Mesendoderm (in vitro differentiated cells): ENCODE measurements at regions not wholly inside any gene's neighbourhood (a gene's known extent, or its start where the extent isn't known, plus 50 kb on each side); places are given as distances from the start of the nearest gene placed in this dataset.

ENCODE experiments used
- DNase-seq: peaks from one replicate; pipeline ENCODE4 v3.0.0; 2013
- H2AK5ac ChIP-seq: 2 replicates; pipeline ENCODE4 v1.6.1; 2013; ENCODE audit warnings: low read length, inconsistent platforms
- H2BK120ac ChIP-seq: 2 replicates; pipeline ENCODE4 v1.6.1; 2013; ENCODE audit warnings: low read depth, mild to moderate bottlenecking, low read length, moderate library complexity, mixed read lengths
- H2BK15ac ChIP-seq: replicated peaks from 2 replicates; pipeline ENCODE4 v1.6.1; 2013; ENCODE audit warnings: low read depth, mild to moderate bottlenecking, moderate library complexity
- H2BK5ac ChIP-seq: 2 replicates; pipeline ENCODE4 v1.6.1; 2013; ENCODE audit warnings: low read length, inconsistent platforms
- H3K18ac ChIP-seq: 2 replicates; pipeline ENCODE4 v1.6.1; 2013; ENCODE audit warnings: mild to moderate bottlenecking, low read length, mixed read lengths
- H3K23ac ChIP-seq: one replicate; pipeline ENCODE4 v1.6.1; 2013; ENCODE audit warnings: low read length
- H3K27ac ChIP-seq: 2 replicates; pipeline ENCODE4 v1.5.1; 2013; ENCODE audit warnings: low read depth, mild to moderate bottlenecking, inconsistent platforms, low read length, moderate library complexity
- H3K27me3 ChIP-seq: 2 replicates; pipeline ENCODE4 v1.6.1; 2013; ENCODE audit warnings: low read length, control low read depth, mild to moderate bottlenecking, inconsistent platforms; ENCODE audit not compliant: insufficient read depth, poor library complexity
- H3K36me3 ChIP-seq: 2 replicates; pipeline ENCODE4 v1.6.1; 2013; ENCODE audit warnings: low read length, inconsistent platforms; ENCODE audit not compliant: control insufficient read depth, insufficient read depth
- H3K4ac ChIP-seq: one replicate; pipeline ENCODE4 v1.6.1; 2013; ENCODE audit warnings: low read depth, mild to moderate bottlenecking, low read length, moderate library complexity
- H3K4me1 ChIP-seq: 2 replicates; pipeline ENCODE4 v1.6.1; 2013; ENCODE audit warnings: low read depth, low read length, inconsistent platforms; ENCODE audit not compliant: control insufficient read depth
- H3K4me2 ChIP-seq: 2 replicates; pipeline ENCODE4 v1.6.1; 2013; ENCODE audit warnings: low read length
- H3K4me3 ChIP-seq: 2 replicates; pipeline ENCODE4 v1.5.1; 2013; ENCODE audit warnings: mild to moderate bottlenecking, low read length
- H3K56ac ChIP-seq: one replicate; pipeline ENCODE4 v1.6.1; 2013; ENCODE audit warnings: low read length
- H3K79me1 ChIP-seq: 2 replicates; pipeline ENCODE4 v1.6.1; 2013; ENCODE audit warnings: low read length, inconsistent platforms
- H3K79me2 ChIP-seq: 2 replicates; pipeline ENCODE4 v1.6.1; 2013; ENCODE audit warnings: mild to moderate bottlenecking, low read length; ENCODE audit not compliant: control insufficient read depth, insufficient read depth
- H3K9ac ChIP-seq: 2 replicates; pipeline ENCODE4 v1.6.1; 2013; ENCODE audit warnings: low read length, inconsistent platforms
- H4K5ac ChIP-seq: one replicate; pipeline ENCODE4 v1.6.1; 2013; ENCODE audit warnings: low read length
- H4K8ac ChIP-seq: one replicate; pipeline ENCODE4 v1.6.1; 2013; ENCODE audit warnings: low read depth, mild to moderate bottlenecking, control low read depth, low read length, moderate library complexity
- WGBS: extraction: QIAGEN DNeasy Blood & Tissue Kit; methylation state at CpG from one replicate; pipeline ENCODE4 v1.1.7; 2013; ENCODE audit warnings: low lambda C conversion rate, missing lambda C conversion rate; ENCODE audit not compliant: insufficient coverage; ENCODE audit errors: extremely low coverage; 5-methylcytosine and 5-hydroxymethylcytosine counted together

DNA sequence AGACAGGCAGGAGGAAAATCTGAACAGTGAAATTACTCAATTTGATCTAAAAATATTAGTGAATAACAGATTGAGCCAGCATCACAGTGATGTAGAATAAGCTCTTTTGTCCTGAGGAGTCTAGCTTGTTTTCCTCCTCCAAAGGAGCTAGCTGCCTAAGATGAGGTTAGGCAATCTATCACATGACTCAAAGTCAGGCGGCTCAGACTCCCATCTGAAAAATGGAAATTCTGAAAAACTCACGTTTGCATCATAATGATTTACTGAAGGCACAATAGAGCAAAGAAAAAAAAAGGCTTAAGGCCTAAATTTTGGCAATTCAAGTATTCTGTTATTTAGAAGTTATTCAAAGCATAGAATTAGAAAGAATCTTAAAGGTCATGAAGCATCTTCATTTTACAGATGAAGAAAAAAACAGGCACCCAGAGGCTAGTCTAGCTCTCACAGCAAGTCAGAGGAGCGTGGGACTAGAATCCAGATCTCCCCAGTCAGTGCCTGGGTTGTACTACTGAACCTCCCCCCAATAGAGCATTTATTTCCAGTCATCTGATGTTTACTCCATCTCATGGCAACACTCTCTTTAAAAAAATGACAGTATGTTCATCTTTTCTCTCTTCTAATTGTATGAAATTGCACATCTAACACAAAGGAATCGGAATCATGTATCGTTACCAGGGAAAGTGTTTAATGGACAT is 62.5 kb upstream of the ATF3 start:
- Histone ChIP-seq H2BK15ac (no peak overlapping the region), H4K5ac (no peak overlapping the region), H3K56ac (no peak overlapping the region), H3K4ac (no peak overlapping the region), H3K27ac (no peak overlapping the region), H4K8ac (no peak overlapping the region), H3K4me1 (no peaks in the 10 kb centered on the region), H2BK5ac (no peak overlapping the region), H3K79me2 (no peaks in the 10 kb centered on the region), H3K36me3 (no peaks in the 10 kb centered on the region), H3K4me2 (no peak overlapping the region), H3K27me3 (no peaks in the 10 kb centered on the region), H3K4me3 (no peak overlapping the region), H2AK5ac (no peak overlapping the region), H3K9ac (no peak overlapping the region), H2BK120ac (no peak overlapping the region), H3K18ac (no peak overlapping the region), H3K79me1 (no peaks in the 10 kb centered on the region), H3K23ac (no peak overlapping the region)
- no CpG with 5 or more reads among the region's 5 CpGs for WGBS
- no peak for DNase-seq

GRCh38 chr1:212549503-212550017 is 59.0 kb upstream of the ATF3 start:
- H3K36me3 ChIP-seq: no peaks in the 10 kb centered on the region
- no peak overlapping the region for H4K5ac ChIP-seq
- H3K4ac ChIP-seq: no peak overlapping the region
- DNase-seq: no peak
- no peaks in the 10 kb centered on the region for H3K79me1 ChIP-seq
- WGBS: no CpG with 5 or more reads among the region's 4 CpGs
- no peak overlapping the region for H3K18ac ChIP-seq
- no peak overlapping the region for H2BK15ac ChIP-seq
- H4K8ac ChIP-seq: no peak overlapping the region
- no peak overlapping the region for H3K9ac ChIP-seq
- H3K23ac ChIP-seq: no peak overlapping the region
- H2BK5ac ChIP-seq: no peak overlapping the region
- H3K4me1 ChIP-seq: no peaks in the 10 kb centered on the region
- no peak overlapping the region for H3K4me3 ChIP-seq
- no peak overlapping the region for H2BK120ac ChIP-seq
- H3K79me2 ChIP-seq: no peaks in the 10 kb centered on the region
- H3K27me3 ChIP-seq: no peaks in the 10 kb centered on the region
- no peak overlapping the region for H3K56ac ChIP-seq
- no peak overlapping the region for H3K27ac ChIP-seq
- no peak overlapping the region for H3K4me2 ChIP-seq
- no peak overlapping the region for H2AK5ac ChIP-seq

DNA sequence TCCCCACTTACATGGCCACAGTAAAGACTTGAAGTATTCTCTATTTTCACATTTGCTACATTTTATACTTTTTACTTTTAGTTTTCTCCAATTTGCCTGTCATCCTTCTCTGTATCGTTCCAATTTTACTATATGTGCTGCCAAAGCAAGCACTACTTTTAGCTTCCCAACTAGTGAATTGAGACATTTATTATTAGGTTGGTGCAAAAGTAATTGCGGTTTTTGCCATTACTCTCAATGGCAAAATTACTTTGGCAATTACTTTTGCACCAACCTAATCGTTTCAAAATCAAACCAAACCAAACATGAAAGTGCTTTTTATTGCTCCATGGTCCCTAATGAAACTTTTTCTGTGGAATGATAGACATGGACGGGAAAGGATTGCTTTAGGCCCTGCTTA is 56.6 kb upstream of the ATF3 start:
- no CpG with 5 or more reads among the region's 4 CpGs for WGBS
- no peak overlapping the region for H4K8ac ChIP-seq
- H3K27me3 ChIP-seq: no peaks in the 10 kb centered on the region
- H2BK120ac ChIP-seq: no peak overlapping the region
- no peaks in the 10 kb centered on the region for H3K79me2 ChIP-seq
- H3K23ac ChIP-seq: no peak overlapping the region
- no peak overlapping the region for H3K56ac ChIP-seq
- H3K18ac ChIP-seq: no peak overlapping the region
- H3K27ac ChIP-seq: no peak overlapping the region
- no peaks in the 10 kb centered on the region for H3K36me3 ChIP-seq
- no peak overlapping the region for H3K4ac ChIP-seq
- H2BK15ac ChIP-seq: no peak overlapping the region
- no peak for DNase-seq
- H4K5ac ChIP-seq: no peak overlapping the region
- no peak overlapping the region for H2AK5ac ChIP-seq
- H3K4me2 ChIP-seq: no peak overlapping the region
- H2BK5ac ChIP-seq: no peak overlapping the region
- no peaks in the 10 kb centered on the region for H3K4me1 ChIP-seq
- H3K9ac ChIP-seq: no peak overlapping the region
- no peak overlapping the region for H3K4me3 ChIP-seq
- H3K79me1 ChIP-seq: no peaks in the 10 kb centered on the region

- Histone ChIP-seq H3K4me3 (no peak overlapping the region), H3K4ac (no peak overlapping the region), H3K56ac (no peak overlapping the region), H3K4me1 (no peaks in the 10 kb centered on the region), H3K27me3 (no peaks in the 10 kb centered on the region), H2BK15ac (no peak overlapping the region), H2BK5ac (no peak overlapping the region), H4K8ac (no peak overlapping the region), H3K23ac (no peak overlapping the region), H2AK5ac (no peak overlapping the region), H3K79me2 (no peaks in the 10 kb centered on the region), H3K9ac (no peak overlapping the region), H3K36me3 (no peaks in the 10 kb centered on the region), H3K79me1 (no peaks in the 10 kb centered on the region), H4K5ac (no peak overlapping the region), H3K18ac (no peak overlapping the region), H3K4me2 (no peak overlapping the region), H2BK120ac (no peak overlapping the region), H3K27ac (no peak overlapping the region)
- WGBS: no CpG with 5 or more reads among the region's 4 CpGs
- DNase-seq: no peak
Observed at GRCh38 chr1:212553676-212554075, 54.9 kb upstream of the ATF3 start.

DNA sequence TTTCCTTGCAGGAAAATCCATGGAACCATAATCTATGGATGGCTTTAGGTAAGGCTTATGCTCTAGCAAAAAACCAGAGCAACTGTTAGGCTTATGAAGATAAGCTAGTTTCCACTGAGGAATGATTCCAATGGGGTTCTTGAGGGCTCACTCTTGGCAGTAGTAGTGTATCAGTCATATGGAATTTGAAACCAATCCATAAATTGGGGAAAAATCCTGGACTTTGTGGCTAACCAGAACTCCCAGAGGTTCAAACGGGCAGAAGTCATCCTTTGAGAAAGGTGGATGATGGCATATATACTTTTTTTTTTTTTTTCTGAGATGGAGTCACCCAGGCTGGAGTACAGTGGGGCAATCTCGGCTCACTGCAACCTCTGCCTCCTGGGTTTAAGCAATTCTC is 54.2 kb upstream of the ATF3 start:
- H3K27ac ChIP-seq: no peak overlapping the region

GRCh38 chr1:212555426-212555825 is 53.1 kb upstream of the ATF3 start:
- Histone ChIP-seq H3K27me3 (no peaks in the 10 kb centered on the region), H2BK120ac (no peak overlapping the region), H4K5ac (no peak overlapping the region), H3K79me2 (no peaks in the 10 kb centered on the region), H3K4me2 (no peak overlapping the region), H3K56ac (no peak overlapping the region), H2BK5ac (no peak overlapping the region), H3K27ac (no peak overlapping the region), H3K23ac (no peak overlapping the region), H3K18ac (no peak overlapping the region), H3K4ac (no peak overlapping the region), H2AK5ac (no peak overlapping the region), H3K4me3 (no peak overlapping the region), H3K9ac (no peak overlapping the region), H3K36me3 (no peaks in the 10 kb centered on the region), H2BK15ac (no peak overlapping the region), H3K79me1 (no peaks in the 10 kb centered on the region), H3K4me1 (no peaks in the 10 kb centered on the region), H4K8ac (no peak overlapping the region)
- DNase-seq: peak; percentile 59
- WGBS: no CpG with 5 or more reads among the region's 2 CpGs

More for the DNA sequence above, 54.2 kb upstream of the ATF3 start:
- H3K9ac ChIP-seq: no peak overlapping the region
- no peaks in the 10 kb centered on the region for H3K27me3 ChIP-seq
- H2BK120ac ChIP-seq: no peak overlapping the region
- H3K4ac ChIP-seq: no peak overlapping the region
- no peak for DNase-seq
- WGBS: no CpG with 5 or more reads among the region's 2 CpGs
- H3K56ac ChIP-seq: no peak overlapping the region
- H2AK5ac ChIP-seq: no peak overlapping the region
- peak overlapping the region; percentile 80 for H2BK15ac ChIP-seq
- H3K18ac ChIP-seq: no peak overlapping the region
- no peak overlapping the region for H2BK5ac ChIP-seq
- no peak overlapping the region for H3K4me2 ChIP-seq
- no peaks in the 10 kb centered on the region for H3K4me1 ChIP-seq
- no peak overlapping the region for H3K4me3 ChIP-seq
- no peak overlapping the region for H4K8ac ChIP-seq
- H3K36me3 ChIP-seq: no peaks in the 10 kb centered on the region
- no peak overlapping the region for H4K5ac ChIP-seq
- no peaks in the 10 kb centered on the region for H3K79me2 ChIP-seq
- no peaks in the 10 kb centered on the region for H3K79me1 ChIP-seq
- H3K23ac ChIP-seq: no peak overlapping the region
